ENCODE measurements at regions not wholly inside any gene's neighbourhood (a gene's known extent, or its start where the extent isn't known, plus 50 kb on each side); places are given as distances from the start of the nearest gene placed in this dataset.

DNA sequence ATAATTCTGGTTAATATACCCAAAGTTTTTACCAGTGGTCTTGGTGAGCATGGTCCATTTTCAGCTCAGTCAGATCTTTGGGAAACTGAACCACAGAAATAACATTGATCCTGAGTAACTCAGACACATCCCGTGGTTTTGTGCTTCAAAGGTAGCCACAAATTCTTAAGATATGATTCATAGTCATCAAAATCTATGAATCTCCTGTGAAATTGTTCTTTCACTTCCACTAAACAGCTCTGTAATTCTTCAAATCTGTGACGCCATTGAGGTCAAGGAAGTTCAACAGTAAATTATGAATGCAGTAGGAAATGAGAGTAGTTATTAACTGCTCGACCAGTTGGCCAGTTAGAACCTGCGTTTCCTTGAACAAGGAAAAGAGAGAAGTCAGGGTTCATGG, 147.3 kb downstream of the IRS1 start:
- DNase-seq = no peak

DNA sequence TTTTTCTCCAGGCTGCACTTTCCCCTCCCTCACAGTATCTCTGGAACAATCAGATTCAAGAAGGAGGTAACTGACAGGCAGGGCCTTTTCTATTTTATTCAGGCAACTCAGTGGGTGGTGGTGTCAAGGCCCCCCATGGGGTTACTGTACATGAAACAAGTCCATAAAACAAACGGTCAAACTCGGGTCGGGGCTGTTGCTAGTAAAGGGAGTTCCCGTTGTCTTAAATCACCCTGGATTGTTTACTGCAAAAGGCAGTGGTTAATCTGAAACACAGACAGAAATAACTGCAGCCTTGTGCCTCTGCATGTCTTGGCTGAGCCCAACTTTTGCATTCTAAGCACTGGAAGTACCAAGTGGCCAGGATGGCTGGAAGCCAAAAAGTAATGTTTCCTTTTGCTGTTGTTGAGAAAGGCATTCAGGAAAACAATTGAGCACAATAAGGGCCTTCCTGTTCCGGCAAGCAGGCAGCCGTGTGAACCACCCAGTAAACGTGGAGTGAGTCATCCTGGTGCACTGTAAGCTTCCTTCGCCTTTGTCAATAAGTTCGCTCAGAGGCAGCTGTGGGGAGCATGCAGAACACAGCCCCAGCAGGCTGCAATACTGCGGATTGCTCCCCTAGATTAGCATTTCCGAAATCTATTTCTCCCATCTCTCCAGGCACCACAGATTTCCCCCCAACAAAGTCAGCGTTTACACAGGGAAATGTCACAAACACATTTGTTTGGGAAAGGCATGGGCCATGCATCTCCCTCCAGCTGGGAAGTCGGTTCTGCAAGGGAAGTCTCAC, 149.6 kb downstream of the IRS1 start:
- peak; percentile 50 for DNase-seq

DNA sequence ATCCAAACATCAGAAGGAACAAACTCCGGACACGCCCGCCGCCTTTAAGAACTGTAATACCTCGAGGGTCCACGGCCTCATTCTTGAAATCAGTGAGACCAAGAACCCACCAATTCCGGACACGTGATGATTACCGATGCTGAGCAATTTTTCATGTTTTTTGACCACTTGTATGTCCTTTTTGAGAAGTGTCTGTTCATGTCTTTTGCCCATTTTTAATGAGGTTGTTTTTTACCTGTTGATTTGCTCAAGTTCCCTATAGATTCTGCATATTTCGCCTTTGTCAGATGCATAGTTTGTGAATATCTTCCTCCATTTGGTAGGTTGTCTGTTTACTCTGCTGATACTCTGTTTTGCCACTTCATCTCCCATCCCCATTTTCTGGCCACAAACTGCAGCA, 150.4 kb downstream of the IRS1 start:
- no peak for DNase-seq

DNA sequence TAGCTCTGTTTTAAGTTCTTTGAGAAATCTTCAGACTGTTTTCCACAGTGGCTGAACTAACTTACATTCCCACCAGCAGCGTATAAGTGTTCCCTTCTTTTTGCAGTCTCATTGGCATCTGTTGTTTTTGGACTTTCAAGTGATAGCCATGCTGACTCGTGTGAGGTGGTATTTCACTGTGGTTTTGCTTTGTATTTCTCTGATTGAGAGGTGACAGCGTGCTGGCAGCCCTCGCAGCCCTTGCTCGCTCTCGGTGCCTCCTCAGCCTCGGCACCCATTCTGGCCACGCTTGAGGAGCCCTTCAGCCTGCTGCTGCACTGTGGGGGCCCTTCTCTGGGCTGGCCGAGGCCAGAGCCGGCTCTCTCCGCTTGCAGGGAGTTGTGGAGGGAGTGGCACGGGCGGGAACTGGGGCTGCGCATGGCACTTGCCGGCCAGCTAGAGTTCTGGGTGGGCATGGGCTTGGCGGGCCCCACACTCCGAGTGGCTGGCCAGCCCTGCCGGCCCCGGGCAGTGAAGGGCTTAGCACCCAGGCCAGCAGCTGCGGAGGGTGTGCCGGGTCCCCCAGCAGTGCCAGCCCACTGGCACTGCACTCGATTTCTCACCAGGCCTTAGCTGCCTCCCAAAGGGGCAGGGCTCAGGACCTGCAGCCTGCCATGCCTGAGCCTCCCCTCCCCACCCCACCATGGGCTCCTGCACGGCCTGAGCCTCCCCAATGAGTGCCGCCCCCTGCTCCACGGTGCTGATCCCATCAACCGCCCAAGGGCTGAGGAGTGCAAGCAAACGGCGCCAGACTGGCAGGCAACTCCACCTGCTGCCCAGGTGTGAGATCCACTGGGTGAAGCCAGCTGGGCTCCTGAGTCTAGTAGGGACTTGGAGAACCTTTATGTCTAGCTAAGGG, 151.8 kb downstream of the IRS1 start:
- no peak for DNase-seq

DNA sequence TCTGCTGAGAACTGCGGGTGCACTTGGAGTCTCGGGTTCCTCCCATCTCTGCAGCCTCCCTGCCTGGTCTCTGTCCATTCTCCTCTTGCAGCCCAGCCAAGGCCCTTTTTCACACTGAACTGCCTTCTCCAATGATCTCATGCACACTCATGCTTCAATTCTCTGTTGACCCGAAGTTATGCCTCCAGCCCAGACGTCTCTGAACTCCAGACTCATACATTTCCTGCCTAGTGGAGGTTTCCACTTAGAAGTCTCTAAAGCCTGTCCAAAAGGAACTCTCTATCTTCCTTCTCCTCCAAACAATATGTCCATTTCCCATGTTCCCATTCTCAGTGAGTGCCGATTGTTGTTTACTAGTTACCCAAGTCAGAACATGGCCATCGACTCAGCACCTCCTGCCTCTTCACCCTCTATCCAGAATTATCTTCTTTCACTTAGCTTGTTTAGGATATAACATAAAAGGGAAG, 155.2 kb downstream of the IRS1 start:
- DNase-seq = no peak

DNA sequence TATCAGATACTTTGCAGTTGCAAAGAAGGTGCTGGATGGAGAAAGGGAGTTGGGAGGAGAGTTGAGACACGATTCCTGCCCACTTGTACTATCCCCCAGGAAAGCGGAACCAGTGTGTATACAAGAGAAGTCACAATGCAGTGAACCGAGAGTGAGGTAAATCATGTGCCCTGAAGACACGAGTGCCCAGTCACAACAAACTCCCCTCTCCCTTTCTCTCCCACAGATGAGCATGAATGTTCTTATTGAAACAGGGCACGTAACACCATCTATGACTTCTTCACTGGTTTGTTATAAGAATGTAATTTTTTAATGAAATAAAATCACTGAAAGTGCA, 155.7 kb downstream of the IRS1 start:
- no peak for DNase-seq

DNA sequence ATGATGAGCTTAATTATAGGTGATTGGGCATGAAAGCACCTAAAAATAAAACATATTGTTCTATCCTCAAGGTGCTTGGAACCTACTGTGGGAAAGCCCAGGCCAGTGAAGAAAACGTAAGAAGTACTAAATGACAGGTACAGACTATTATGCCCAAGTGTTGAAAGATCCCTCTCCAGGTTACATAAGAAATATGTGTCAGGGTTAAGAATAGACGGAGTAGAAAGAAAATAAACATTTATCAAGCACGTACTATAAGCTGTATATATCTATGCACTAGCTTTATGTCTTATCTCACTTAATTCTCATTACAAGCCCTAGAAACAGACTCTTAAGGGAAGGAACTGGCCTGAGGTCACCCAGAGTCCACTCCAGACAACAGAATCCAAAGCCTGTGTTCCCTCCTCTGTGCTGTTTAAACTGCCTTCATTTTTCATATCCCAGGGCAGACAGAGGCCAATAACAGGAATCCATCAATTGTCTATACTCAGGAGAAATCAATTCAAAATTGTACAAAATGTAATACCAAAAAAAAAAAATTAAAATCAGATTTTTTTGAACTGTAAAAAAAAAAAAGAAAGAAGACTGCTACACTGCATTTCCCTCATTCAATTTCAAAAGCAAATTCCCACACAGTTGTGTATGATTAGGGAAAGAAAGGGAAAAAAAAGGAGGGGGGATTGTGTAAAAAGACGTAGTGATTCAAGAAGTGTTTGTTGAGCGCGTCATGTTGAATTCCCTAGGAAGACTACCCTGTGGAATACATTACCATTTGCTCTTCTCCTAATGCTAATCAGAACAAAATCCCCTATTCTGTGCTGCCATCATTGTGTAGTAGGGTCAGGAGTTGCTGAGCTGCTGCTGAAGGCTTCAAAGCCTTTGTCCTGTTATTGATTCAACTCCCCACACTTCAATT, 156.3 kb downstream of the IRS1 start:
- no peak for DNase-seq

DNA sequence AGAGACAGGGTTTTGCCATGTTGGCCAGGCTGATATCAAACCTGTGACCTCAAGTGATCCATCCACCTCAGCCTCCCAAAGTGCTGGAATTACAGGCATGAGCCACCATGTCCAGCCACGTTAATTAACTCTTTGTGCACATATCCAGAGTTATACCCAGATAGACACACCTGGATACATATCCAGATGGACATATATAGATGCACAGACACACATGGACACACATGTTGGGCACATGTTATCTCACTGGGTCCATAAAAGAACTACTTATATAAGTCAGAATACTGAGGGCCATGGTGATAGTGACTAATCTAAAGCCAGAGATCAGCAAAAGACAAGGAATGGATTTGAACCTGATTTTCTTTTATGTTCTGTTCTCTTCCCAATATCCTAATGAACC, 158.6 kb downstream of the IRS1 start:
- no peak for DNase-seq

DNA sequence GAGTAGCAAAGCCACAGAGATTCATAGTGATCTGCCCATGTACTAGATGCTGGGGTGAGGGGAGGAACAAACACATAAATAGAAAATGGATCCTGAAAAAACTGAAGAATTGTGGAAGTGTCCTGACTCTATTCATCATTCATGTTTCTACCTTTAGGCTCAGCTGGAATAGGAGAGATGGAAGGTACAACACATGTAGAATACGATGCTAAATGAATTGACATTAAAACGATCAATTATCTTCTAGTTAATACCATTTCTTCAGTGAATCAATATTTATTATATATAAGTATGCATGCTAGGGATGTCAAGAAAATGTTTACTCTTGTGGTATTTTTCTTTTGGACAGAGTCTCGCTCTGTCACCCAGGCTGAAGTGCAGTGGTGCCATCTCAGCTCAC, 159.1 kb downstream of the IRS1 start:
- DNase-seq = no peak

DNA sequence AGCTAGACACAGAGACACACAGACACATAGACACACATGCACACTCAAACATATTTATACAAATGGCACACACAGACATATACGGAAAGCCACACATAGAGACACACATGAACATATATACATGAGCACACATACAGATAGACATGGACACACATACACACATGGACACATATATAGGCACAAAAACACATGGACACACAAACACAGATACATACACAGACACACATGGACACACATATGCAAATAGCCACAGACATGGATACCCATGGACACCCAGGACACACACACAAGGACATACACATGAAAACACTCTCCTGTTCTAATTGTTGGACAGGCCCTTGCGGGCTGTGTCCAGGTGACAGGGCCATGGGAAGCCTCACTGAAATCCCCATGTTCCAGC, 160.1 kb downstream of the IRS1 start:
- no peak for DNase-seq

DNA sequence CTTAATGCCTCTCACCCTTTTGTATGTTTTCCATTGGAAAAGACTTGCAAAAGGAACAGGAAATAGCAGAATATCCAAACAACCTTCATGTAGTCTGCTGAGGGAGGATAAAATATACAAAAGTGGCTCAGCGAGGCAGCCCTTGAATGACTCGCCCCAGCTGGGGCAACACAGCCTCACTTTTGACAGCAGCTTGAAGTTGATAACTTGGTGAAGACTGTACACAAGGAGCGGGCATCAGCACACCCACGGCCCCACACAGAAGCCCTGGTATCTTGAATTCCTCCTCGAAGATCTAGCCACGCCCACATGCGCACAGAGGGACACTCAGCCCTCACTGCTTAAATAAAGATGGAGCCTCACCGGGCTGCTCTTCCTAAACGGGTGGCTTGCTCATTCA, 161.0 kb downstream of the IRS1 start:
- no peak for DNase-seq

DNA sequence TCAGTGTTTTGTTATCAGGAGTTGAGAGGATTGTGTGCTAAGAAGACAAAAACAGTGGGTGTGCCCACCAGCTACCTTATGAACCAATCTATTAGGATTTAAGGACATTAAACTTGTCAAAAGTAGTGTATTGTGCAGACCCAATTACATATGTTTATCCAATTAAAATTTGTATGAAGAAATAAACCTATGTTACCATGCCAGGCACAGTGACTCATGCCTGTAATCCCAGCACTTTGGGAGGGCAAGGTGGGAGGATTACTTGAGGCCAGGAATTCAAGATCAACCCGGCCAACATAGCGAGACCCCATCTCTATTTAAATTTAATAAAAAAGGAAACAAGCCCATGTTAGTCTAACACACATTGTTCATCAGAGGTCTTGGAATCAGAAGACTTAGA, 162.2 kb downstream of the IRS1 start:
- DNase-seq = no peak

DNA sequence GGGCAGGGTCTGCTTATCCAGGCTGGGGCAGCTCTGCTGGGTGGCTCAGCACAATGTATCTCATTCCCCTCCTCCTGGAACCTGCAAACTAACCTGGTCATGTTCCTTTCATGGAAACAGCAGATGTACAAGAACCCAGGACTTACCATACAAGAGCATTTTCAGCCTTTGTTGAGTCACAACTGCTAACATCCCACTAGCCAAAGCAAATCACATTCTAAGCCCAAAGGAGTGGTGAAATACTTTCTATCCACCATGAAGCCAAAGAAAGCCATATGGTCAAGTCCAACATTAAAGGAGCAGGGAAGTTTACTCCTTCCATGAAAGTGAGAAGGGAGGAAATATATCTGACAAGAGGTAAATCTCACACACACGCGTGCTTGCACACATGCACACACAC, 163.0 kb downstream of the IRS1 start:
- no peak for DNase-seq

DNA sequence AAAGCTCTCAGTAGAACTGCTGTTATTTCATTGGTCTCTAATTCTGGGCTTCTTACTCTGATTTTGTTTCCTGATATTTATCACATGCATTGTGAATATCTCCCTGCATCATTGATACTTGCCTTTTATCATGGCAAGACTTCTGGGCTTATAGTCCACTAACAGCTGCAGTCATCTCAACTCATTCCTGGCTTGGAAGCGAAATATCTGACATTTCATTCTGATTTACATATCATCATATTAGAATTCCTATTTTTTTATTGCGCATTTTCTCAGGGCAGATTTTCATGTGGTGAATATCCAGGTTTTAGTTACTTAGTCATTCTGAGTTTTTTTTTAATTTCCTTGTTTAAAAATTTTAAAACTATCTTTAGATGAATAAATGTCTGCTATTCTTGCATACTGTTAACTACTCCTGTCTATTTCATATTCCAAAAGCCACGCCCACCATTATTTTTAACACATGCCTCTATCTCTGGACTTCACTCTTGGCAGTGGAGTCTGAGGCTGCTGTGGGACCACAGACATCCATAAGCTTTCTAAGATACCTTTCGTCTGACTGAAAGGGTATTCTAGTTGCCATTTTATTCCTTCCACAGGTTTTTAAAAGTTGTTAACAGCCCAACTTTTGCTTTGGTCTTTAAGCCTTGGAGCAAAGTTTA, 164.5 kb downstream of the IRS1 start:
- DNase-seq = no peak

DNA sequence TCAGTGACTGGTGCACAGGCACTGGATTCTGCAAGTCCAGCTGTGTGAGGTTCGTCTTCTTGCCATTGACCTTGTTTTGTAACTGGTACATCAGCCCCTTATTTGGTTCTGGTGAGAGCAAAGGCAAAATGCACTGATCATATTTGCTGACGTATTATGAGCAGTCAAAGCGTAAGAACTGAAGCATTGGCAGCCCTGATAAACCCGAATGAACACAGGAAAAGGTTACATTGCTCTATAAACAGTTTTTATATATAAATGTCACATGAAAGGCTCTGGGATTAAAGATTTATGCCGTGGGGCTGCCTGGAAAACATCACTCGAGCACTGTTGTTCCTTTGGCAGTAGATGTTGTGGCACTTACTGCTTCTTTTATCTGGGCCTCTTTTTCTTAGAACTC, 167.9 kb downstream of the IRS1 start:
- DNase-seq = no peak

DNA sequence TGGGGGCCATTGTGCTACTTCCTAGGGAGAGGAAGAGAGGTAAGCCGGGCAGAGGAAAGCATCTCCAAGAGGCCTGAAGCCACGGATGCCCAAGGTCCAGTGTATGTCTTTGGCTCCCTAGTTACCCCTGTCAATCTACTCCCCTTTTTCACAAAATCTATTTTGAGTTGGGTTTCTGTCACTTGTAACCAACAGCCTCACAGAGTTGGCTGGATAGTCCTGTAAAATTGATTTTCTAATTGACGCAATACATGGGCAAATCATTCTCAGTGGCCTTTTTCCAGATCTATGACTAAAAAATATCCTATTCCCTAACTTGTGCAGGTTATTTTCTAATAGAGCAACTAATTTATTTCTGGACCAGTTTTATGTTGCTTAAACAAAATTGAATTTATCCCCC, 168.4 kb downstream of the IRS1 start:
- DNase-seq = no peak

DNA sequence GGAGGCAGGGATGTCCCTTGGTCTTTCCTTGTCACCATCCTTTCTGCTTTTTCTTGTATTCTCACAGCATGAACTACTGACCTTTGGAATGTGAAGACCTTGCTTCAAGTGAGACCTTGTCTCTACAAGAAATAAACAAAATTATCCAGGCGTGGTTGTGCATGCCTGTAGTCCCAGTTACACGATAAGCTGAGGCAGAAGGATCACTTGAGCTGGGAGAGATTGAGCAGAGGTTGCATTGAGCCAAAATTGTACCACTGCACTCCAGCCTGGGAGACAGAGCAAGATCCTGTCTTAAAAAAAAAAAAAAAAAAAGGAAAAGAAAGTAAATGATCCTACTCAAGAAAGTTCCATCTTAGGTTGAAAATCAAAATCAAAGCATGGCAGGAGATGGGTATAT, 173.7 kb downstream of the IRS1 start:
- DNase-seq = no peak

DNA sequence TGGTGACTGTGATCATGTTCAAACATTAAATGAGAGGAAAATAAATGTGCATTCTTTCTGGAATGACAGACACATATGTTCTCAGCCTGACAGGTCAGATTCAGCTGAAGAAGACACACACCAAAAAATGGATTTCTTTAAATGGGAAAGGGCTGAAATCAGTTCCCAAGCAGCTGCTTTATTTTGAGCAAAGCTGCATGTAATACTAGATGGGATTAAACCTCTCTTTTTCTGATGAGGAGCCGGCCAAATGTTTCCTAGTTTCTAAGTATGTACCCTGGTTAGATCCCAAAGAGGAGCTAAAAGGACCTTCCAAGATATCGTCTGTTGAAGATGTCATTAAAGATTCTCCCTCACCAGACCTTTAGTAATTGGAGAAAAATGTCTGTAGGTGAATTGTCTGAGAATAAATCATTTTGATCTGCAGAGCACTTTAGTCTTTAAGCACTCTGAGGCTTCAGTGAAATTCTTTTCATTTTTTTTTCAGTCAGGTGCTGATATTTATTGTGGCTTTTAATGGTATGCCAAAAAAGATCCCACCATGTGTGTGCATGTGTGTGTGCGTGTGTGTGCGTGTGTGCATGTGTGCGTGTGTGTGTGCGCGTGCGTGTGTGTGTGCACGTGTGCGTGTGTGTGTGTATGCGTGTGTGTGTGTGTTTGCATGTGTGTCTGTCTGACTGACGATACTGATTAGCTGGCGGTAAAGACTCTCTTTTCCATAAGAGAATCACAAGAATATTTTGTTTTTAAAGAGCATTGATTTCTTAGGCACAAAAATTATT, 175.8 kb downstream of the IRS1 start:
- DNase-seq = no peak

DNA sequence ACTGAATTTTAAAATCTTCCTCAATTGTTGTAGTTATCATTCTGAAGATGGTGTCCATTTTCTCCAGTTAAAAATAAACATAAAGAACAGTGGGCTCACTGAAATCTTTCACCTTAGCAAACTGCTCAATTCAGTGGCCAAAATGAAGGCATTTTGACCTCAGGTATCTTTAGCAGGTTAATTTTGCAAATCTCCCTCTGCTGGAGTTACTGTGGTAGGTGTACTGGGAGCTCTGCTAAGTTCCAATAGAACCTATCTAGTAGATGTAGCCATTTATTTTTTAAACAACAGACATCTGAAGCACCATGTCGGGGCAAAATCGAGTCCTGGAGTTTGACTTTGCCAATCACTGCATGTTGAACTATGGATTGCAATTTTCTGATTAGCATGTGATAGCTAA, 177.1 kb downstream of the IRS1 start:
- no peak for DNase-seq

DNA sequence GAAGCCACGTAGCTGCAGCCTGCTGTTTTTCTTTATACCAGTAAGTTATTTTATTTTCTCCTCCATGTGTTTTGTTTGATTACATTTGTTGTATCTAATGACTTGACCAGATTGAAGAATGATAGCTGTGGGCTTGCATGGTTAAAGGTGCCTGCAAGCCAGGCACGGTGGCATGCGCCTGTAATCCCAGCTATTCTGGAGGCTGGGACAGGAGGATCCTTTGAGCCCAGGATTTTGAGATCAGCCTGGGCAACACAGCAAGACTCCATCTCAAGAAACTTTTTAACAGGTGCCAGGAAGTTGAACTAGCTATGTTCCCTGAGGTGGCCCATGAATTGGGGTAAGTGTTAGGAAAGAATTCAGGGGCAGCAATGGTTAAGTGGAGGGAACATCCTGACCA, 179.4 kb downstream of the IRS1 start:
- DNase-seq = no peak

DNA sequence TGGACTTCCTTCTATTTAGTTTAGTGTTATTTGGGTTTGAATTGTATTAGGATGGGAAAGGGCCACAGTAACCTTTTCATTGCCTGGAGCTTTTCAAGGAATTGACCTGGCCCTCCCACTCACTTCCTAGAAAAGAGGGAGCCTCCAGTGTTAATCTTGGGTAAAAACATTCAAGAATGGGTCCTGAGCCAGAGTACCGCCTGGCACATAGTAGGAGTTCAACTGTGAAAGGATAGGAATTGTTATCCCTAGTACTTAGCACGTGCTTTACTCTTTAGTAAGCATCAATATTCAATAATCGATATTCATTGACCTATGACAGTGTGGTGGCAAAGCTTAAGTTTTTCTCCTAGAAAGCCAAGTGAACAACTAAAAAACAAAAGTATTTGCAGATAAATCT, 179.9 kb downstream of the IRS1 start:
- DNase-seq = no peak

Data from stimulated activated CD4-positive, alpha-beta T cell treated with anti-CD3 and anti-CD28 coated beads, Interleukin-1b, Interleukin-23, amount 100 ng/mL, for 48 hours (primary cell).